Liver (tissue), 8 donors: ENCODE measurements at regions not wholly inside any gene's neighbourhood (a gene's known extent, or its start where the extent isn't known, plus 50 kb on each side); places are given as distances from the start of the nearest gene placed in this dataset.

ENCODE experiments used
- DNase-seq: peaks from one replicate; pipeline ENCODE4 v3.0.0-alpha.2; 2017; ENCODE audit warnings: low spot score
- H3K27ac ChIP-seq, 2 donors: one replicate each; pipeline ENCODE4 v1.7.0; 2013; ENCODE audit warnings: inconsistent platforms in 2 of 2, low read length in 2 of 2, control low read depth in 1 of 2, low read depth in 1 of 2, mild to moderate bottlenecking in 1 of 2
- H3K27me3 ChIP-seq, 4 donors: one replicate each; pipeline versions ENCODE4 v1.6.1 to v1.7.0; 2013; ENCODE audit warnings: low read length in 3 of 4, inconsistent platforms in 1 of 4, mild to moderate bottlenecking in 1 of 4, moderate library complexity in 1 of 4; ENCODE audit not compliant: control insufficient read depth in 4 of 4, insufficient read depth in 4 of 4
- H3K36me3 ChIP-seq, 4 donors: one replicate each; pipeline versions ENCODE4 v1.6.1 to v1.7.0; 2013; ENCODE audit warnings: low read length in 3 of 4, mild to moderate bottlenecking in 3 of 4, low read depth in 1 of 4, moderate library complexity in 1 of 4; ENCODE audit not compliant: control insufficient read depth in 4 of 4, insufficient read depth in 3 of 4
- H3K4me1 ChIP-seq, 4 donors: one replicate each; pipeline versions ENCODE4 v1.6.1 to v1.7.0; 2013; ENCODE audit warnings: low read length in 3 of 4, mild to moderate bottlenecking in 3 of 4, moderate library complexity in 1 of 4; ENCODE audit not compliant: control insufficient read depth in 4 of 4, insufficient read depth in 4 of 4
- H3K4me3 ChIP-seq, 3 donors: one replicate each; pipeline versions ENCODE4 v1.6.1 to v1.7.0; 2013; ENCODE audit warnings: low read length in 3 of 3, control low read depth in 1 of 3, low read depth in 1 of 3, mild to moderate bottlenecking in 1 of 3
- H3K9ac ChIP-seq, 2 donors: one replicate each; pipeline ENCODE4 v1.7.0; 2013; ENCODE audit warnings: low read length in 2 of 2, mild to moderate bottlenecking in 2 of 2, moderate library complexity in 2 of 2, control low read depth in 1 of 2, low read depth in 1 of 2
- H3K9me3 ChIP-seq, 4 donors: one replicate each; pipeline versions ENCODE4 v1.6.1 to v1.7.0; 2013; ENCODE audit warnings: low read length in 3 of 4; ENCODE audit not compliant: control insufficient read depth in 4 of 4
- EGR1 ChIP-seq, 2 donors: IDR thresholded peaks; 2 replicates each; pipeline ENCODE4 v1.6.1; 2016 to 2018; ENCODE audit warnings: antibody characterized with exemption in 2 of 2, low read depth in 2 of 2
- FOXA1 ChIP-seq: IDR thresholded peaks from 2 replicates; pipeline ENCODE4 v1.6.1; 2016; ENCODE audit warnings: antibody characterized with exemption
- FOXA2 ChIP-seq: IDR thresholded peaks from 2 replicates; pipeline ENCODE4 v1.6.1; 2016; ENCODE audit warnings: antibody characterized with exemption
- GABPA ChIP-seq, 2 donors: IDR thresholded peaks in 1 of 2; conservative IDR thresholded peaks in 1 of 2; 2 replicates each; pipeline ENCODE4 v1.6.1; 2016; ENCODE audit warnings: antibody characterized with exemption in 2 of 2, mild to moderate bottlenecking in 1 of 2, moderate library complexity in 1 of 2
- HNF4A ChIP-seq, 2 donors: conservative IDR thresholded peaks; 2 replicates each; pipeline ENCODE4 v1.6.1; 2016; ENCODE audit warnings: antibody characterized with exemption in 2 of 2, mild to moderate bottlenecking in 2 of 2
- HNF4G ChIP-seq: IDR thresholded peaks from 2 replicates; pipeline ENCODE4 v1.6.1; 2016; ENCODE audit warnings: antibody characterized with exemption
- JUND ChIP-seq, 2 donors: IDR thresholded peaks; 2 replicates each; pipeline ENCODE4 v1.6.1; 2016; ENCODE audit warnings: antibody characterized with exemption in 2 of 2
- NR2F2 ChIP-seq: IDR thresholded peaks from 2 replicates; pipeline ENCODE4 v1.6.1; 2016; ENCODE audit warnings: antibody characterized with exemption
- RAD21 ChIP-seq, 2 donors: IDR thresholded peaks; 2 replicates each; pipeline ENCODE4 v1.6.1; 2016; ENCODE audit warnings: antibody characterized with exemption in 2 of 2, mild to moderate bottlenecking in 2 of 2
- RXRA ChIP-seq, 2 donors: IDR thresholded peaks; 2 replicates each; pipeline ENCODE4 v1.6.1; 2017 to 2018; ENCODE audit warnings: antibody characterized with exemption in 2 of 2, mild to moderate bottlenecking in 1 of 2
- SP1 ChIP-seq: IDR thresholded peaks from 2 replicates; pipeline ENCODE4 v1.6.1; 2018; ENCODE audit warnings: antibody characterized with exemption, mild to moderate bottlenecking
- TAF1 ChIP-seq: conservative IDR thresholded peaks from 2 replicates; pipeline ENCODE4 v1.6.1; 2016; ENCODE audit warnings: antibody characterized with exemption, mild to moderate bottlenecking
- YY1 ChIP-seq: IDR thresholded peaks from 2 replicates; pipeline ENCODE4 v1.6.1; 2016; ENCODE audit warnings: antibody characterized with exemption, mild to moderate bottlenecking
- WGBS: extraction: QIAGEN DNeasy Blood & Tissue Kit; methylation state at CpG from one replicate; pipeline ENCODE4 v1.1.7; 2013; 5-methylcytosine and 5-hydroxymethylcytosine counted together
- TF ChIP-seq, protein P1 (sequence below): IDR thresholded peaks from 2 replicates; pipeline ENCODE4 v1.6.1; 2016; ENCODE audit warnings: antibody characterized with exemption
- TF ChIP-seq, protein P2 (sequence below): fragments of 150-350 bp; IDR thresholded peaks from 2 replicates; pipeline ENCODE4 v1.5.1; 2017; ENCODE audit warnings: improper control_type of control experiment, low read depth, low read length; ENCODE audit not compliant: missing input control
- TF ChIP-seq, protein P3 (sequence below): IDR thresholded peaks from 2 replicates; pipeline ENCODE4 v1.6.1; 2016; ENCODE audit warnings: antibody characterized with exemption
- TF ChIP-seq, protein P4 (sequence below): IDR thresholded peaks from 2 replicates; pipeline ENCODE4 v1.6.1; 2016; ENCODE audit warnings: antibody characterized with exemption, mild to moderate bottlenecking
- TF ChIP-seq, protein P5 (sequence below): IDR thresholded peaks from 2 replicates; pipeline ENCODE4 v1.6.1; 2016; ENCODE audit warnings: antibody characterized with exemption
- donor health status: healthy.
- donor health status: healthy.
- donor health status: healthy.
- donor health status: healthy.
- donor health status: healthy.

DNA sequence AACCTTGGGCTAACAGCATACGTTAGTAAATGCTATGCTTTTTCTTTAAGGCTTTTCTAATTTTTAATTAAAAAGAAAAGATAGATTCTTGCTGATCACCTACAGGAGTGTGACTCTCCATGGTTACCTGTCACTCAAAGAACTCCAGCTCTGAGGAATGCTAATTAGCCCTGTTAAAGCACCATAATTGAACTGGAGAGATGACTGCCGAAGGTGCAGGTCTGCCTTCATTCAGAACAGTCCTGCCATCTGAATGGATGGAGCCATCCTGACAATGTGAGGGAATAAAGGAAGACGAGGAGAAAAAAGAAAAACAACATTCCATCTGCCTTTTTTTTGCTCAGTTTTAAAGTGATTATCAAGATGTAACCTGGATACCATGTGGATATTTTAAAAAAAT is 94.6 kb downstream of the ATP6V1G3 start:
- no peak for DNase-seq
- H3K4me1 ChIP-seq: no peaks in the 10 kb centered on the region
- no peaks in the 10 kb centered on the region for H3K9me3 ChIP-seq
- H3K4me3 ChIP-seq: no peak overlapping the region
- H3K9ac ChIP-seq: no peak overlapping the region
- H3K36me3 ChIP-seq: no peaks in the 10 kb centered on the region
- peaks cover 0 to 4% (median 0%) of the 10 kb centered on the region in 4 donors for H3K27me3 ChIP-seq
- no peak overlapping the region for H3K27ac ChIP-seq
- WGBS: 72% methylated on average over 3 of the region's 3 CpGs
- TF ChIP-seq, protein P1, sequence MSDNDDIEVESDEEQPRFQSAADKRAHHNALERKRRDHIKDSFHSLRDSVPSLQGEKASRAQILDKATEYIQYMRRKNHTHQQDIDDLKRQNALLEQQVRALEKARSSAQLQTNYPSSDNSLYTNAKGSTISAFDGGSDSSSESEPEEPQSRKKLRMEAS: no peak
- no peak for TF ChIP-seq YY1
- no peak for TF ChIP-seq SP1
- no peak for TF ChIP-seq JUND (IDR thresholded peaks at IDR 0.05)
- TF ChIP-seq NR2F2: no peak
- TF ChIP-seq, protein P2, sequence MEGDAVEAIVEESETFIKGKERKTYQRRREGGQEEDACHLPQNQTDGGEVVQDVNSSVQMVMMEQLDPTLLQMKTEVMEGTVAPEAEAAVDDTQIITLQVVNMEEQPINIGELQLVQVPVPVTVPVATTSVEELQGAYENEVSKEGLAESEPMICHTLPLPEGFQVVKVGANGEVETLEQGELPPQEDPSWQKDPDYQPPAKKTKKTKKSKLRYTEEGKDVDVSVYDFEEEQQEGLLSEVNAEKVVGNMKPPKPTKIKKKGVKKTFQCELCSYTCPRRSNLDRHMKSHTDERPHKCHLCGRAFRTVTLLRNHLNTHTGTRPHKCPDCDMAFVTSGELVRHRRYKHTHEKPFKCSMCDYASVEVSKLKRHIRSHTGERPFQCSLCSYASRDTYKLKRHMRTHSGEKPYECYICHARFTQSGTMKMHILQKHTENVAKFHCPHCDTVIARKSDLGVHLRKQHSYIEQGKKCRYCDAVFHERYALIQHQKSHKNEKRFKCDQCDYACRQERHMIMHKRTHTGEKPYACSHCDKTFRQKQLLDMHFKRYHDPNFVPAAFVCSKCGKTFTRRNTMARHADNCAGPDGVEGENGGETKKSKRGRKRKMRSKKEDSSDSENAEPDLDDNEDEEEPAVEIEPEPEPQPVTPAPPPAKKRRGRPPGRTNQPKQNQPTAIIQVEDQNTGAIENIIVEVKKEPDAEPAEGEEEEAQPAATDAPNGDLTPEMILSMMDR: no peak
- no peak for TF ChIP-seq RXRA (IDR thresholded peaks at IDR 0.05)

DNA sequence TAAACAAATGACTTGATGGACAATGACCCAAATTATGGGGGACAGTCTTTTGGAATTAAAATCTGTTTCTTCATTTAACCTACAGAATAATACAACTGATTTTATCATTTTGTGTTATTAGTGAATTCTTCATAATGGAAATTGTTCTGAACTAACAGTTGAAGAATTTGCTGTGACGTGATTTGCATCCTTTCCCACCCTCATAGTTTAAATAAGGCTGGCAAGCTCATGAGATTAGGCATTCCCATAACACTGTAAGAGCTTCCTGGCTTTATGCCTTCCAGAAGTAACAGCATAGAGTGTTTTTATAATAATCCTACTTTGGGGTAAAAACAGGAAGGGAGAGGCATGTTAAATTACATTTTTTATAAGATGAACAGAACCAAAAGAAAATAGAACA is 95.7 kb downstream of the ATP6V1G3 start:
- Histone ChIP-seq H3K4me3 (no peak overlapping the region), H3K36me3 (no peaks in the 10 kb centered on the region), H3K27me3 (peaks cover 0 to 4% (median 0%) of the 10 kb centered on the region in 4 donors), H3K9me3 (no peaks in the 10 kb centered on the region), H3K4me1 (no peaks in the 10 kb centered on the region), H3K9ac (no peak overlapping the region), H3K27ac (no peak overlapping the region)
- no peak for DNase-seq
- 72% methylated on average over 1 of the region's 1 CpG for WGBS
- TF ChIP-seq, protein P3, sequence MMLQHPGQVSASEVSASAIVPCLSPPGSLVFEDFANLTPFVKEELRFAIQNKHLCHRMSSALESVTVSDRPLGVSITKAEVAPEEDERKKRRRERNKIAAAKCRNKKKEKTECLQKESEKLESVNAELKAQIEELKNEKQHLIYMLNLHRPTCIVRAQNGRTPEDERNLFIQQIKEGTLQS: no peak
- TF ChIP-seq, protein P4, sequence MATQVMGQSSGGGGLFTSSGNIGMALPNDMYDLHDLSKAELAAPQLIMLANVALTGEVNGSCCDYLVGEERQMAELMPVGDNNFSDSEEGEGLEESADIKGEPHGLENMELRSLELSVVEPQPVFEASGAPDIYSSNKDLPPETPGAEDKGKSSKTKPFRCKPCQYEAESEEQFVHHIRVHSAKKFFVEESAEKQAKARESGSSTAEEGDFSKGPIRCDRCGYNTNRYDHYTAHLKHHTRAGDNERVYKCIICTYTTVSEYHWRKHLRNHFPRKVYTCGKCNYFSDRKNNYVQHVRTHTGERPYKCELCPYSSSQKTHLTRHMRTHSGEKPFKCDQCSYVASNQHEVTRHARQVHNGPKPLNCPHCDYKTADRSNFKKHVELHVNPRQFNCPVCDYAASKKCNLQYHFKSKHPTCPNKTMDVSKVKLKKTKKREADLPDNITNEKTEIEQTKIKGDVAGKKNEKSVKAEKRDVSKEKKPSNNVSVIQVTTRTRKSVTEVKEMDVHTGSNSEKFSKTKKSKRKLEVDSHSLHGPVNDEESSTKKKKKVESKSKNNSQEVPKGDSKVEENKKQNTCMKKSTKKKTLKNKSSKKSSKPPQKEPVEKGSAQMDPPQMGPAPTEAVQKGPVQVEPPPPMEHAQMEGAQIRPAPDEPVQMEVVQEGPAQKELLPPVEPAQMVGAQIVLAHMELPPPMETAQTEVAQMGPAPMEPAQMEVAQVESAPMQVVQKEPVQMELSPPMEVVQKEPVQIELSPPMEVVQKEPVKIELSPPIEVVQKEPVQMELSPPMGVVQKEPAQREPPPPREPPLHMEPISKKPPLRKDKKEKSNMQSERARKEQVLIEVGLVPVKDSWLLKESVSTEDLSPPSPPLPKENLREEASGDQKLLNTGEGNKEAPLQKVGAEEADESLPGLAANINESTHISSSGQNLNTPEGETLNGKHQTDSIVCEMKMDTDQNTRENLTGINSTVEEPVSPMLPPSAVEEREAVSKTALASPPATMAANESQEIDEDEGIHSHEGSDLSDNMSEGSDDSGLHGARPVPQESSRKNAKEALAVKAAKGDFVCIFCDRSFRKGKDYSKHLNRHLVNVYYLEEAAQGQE: no peak
- TF ChIP-seq, protein P1: no peak
- TF ChIP-seq JUND (IDR thresholded peaks at IDR 0.05) (no peak), EGR1 (IDR thresholded peaks at IDR 0.05; ENCODE audit: low read depth in 2 of 2) (no peak), YY1 (no peak), RXRA (IDR thresholded peaks at IDR 0.05) (no peak), SP1 (no peak), GABPA (IDR thresholded peaks at IDR 0.05 in 1 of 2, conservative IDR thresholded peaks at IDR 0.05 in 1 of 2) (no peak), TAF1 (no peak), FOXA1 (no peak), HNF4A (conservative IDR thresholded peaks at IDR 0.05) (no peak), NR2F2 (no peak), HNF4G (no peak), FOXA2 (no peak), RAD21 (IDR thresholded peaks at IDR 0.05) (no peak)
- TF ChIP-seq, protein P2: no peak
- TF ChIP-seq, protein P5, sequence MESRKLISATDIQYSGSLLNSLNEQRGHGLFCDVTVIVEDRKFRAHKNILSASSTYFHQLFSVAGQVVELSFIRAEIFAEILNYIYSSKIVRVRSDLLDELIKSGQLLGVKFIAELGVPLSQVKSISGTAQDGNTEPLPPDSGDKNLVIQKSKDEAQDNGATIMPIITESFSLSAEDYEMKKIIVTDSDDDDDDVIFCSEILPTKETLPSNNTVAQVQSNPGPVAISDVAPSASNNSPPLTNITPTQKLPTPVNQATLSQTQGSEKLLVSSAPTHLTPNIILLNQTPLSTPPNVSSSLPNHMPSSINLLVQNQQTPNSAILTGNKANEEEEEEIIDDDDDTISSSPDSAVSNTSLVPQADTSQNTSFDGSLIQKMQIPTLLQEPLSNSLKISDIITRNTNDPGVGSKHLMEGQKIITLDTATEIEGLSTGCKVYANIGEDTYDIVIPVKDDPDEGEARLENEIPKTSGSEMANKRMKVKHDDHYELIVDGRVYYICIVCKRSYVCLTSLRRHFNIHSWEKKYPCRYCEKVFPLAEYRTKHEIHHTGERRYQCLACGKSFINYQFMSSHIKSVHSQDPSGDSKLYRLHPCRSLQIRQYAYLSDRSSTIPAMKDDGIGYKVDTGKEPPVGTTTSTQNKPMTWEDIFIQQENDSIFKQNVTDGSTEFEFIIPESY: no peak
